ENCODE measurements at regions not wholly inside any gene's neighbourhood (a gene's known extent, or its start where the extent isn't known, plus 50 kb on each side); places are given as distances from the start of the nearest gene placed in this dataset.

GRCh38 chr1:70891051-70891843 is 156.4 kb downstream of the PTGER3 start:
- DNase-seq (ENCODE audit: low spot score) = no peak

DNA sequence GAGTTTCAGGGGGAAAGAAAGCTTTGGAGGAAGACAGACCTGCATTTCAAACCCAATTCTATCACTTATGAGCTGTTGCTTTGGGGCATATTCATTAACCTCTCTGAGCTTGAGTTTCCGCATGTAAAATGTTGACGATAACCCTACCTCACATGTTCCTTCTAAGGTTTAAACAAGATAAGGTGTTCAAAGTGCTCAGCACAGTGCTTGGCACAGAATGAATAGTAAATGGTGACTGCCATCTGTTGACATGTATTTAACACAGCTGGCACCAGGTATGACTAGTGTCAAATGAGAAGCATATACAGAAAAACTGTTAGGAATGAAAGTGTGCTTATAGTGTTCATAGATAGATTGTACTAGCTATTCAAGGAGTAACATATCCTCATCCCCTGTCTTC is 155.5 kb downstream of the PTGER3 start:
- no peak for DNase-seq (ENCODE audit: low spot score)

DNA sequence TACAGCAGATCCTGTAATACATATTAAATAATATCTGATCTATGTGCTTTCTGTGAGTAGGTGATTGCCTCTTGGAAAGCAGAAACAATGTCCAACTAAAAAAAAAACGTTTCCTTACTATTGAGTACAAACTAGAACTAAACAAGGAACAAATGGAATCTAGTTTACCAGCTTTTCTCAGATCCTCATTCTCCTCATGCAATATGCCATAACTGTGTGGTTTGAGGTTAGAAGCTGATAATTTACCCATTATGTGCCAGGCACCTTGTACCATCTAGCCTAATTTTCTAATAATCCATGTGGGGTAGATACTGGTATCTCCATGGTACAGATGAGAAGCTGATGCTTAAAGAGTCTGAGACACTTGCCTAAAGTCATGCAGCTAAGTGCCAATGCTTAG is 154.7 kb downstream of the PTGER3 start:
- DNase-seq (ENCODE audit: low spot score) = no peak

DNA sequence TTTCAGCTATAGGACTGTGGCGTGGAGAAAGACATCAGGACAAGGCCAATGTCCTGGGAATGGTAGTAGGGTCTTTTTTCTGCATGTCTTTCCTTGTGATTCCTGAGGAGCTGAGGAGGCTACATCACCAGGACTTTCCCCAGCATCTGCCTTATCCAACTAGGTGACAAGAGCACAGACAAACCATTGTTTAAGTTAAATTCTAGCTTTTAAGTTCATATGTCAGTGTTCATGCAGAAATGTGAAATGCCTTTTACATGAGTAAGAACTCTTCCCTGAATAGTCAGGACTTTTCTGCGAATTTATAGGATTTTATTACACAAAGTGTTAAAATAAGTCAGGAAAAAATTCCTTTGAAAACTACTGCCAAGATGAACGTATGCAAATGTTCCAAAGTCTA is 154.2 kb downstream of the PTGER3 start:
- no peak for DNase-seq (ENCODE audit: low spot score)

DNA sequence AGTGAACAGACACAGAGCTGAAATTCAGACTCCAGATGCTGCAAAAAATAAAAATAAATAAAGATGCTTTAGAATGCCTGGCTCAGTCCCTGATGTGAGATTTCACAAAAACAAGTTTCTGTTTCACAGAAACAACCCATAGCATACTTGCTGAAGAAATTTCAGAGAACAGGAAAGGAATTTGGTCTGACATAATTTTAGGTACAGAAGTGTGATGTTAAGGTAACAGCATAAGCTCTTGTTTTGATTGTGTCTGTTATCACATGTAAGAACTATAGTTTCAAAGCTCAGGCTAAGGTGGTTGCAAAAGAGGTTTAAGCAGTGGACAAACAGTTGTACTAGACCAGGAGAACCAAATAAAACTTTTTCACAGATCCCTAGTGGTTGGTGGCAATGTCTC is 152.1 kb downstream of the PTGER3 start:
- DNase-seq (ENCODE audit: low spot score) = no peak

GRCh38 chr1:70896224-70896623 is 151.4 kb downstream of the PTGER3 start:
- DNase-seq (ENCODE audit: low spot score) = no peak

DNA sequence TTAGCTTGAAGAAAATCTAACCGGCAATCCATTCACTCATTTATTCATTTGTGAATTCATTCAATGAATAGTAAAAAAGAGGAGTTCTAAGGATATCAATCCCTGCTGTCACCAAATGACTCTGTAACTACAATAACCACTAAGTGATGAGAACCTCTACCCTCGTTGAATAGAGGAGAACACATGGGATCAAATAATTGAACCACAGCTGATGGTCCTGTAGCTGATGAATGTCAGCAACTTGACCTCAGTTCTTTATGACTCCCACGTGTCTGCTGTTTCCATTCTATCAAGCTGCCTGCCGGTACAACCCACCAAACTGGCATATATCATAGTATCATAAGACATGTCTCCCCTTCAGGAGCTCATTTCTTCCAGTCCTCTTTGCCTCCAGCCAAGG is 150.3 kb downstream of the PTGER3 start:
- DNase-seq (ENCODE audit: low spot score) = no peak

- DNase-seq (ENCODE audit: low spot score) = no peak
Measured at GRCh38 chr1:70899735-70900134, 147.9 kb downstream of the PTGER3 start.

- no peak for DNase-seq (ENCODE audit: low spot score)
Measured at GRCh38 chr1:70902211-70902610, 145.4 kb downstream of the PTGER3 start.

DNA sequence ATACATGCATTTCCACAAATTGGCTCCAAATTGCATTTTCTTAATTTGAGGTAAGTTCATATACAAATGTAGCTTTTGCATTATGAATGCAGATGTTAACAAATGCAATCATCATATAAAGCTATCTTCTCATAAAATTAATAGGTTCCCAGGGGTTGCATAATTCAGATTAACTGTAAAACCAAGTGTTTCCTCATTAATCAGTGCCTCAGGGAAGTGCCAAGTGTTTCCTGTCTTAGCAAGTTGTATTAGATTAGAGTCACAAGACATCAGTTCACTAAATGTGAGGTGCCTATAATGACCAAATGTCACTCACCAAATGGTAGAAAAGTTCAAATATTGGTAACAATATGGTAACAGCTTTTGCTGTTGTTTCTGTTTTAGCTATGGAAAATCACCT is 140.8 kb downstream of the PTGER3 start:
- DNase-seq (ENCODE audit: low spot score) = no peak

GRCh38 chr1:70907563-70908310 is 139.9 kb downstream of the PTGER3 start:
- no peak for DNase-seq (ENCODE audit: low spot score)

DNA sequence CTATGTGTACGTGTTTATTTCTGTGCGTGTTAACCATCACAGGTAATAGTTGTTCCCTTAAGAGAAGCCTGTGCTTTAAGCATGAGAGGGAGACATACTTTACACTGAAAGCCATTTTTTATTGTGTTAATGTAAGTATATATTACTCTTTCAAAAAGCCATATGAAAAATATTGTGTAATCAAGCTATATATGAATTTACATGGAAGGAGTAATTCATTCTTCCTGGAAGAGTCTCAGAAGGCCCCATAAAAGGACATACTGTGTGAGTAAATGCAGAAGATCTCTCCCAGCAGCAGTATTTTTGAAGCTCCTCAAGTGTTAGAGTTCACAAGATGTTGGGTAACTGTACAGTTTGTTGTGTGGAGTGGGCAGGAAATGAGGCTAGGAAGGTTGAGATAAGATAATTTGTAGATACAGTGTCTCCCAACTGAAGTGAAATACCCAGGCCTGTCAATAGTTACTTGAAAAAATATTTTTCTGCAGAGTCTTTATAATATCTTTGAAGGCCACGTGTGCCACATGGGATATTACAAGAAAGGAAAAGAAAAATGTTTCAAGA is 138.3 kb downstream of the PTGER3 start:
- DNase-seq (ENCODE audit: low spot score) = no peak

DNA sequence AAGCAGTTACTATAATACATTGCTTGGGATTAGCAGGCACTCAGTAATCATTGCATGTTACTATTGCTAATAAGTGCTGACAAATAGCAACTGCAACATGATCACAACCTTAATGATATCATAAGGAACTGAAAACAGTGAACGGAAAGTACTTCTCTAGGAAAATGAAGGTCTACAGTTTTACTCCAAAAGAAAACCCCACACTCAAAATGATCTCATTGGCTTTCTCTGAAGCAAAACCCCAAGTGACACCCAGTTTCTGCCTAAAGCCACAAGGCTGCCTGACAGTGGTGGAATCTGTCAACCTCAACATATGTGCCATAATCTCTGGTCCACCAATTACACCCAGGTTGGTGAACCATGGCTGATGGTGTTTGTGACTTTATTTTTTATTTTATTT is 137.6 kb downstream of the PTGER3 start:
- DNase-seq (ENCODE audit: low spot score) = no peak

GRCh38 chr1:70911861-70912260 is 135.8 kb downstream of the PTGER3 start:
- no peak for DNase-seq (ENCODE audit: low spot score)

GRCh38 chr1:70914224-70914623 is 133.4 kb downstream of the PTGER3 start:
- DNase-seq (ENCODE audit: low spot score) = no peak

GRCh38 chr1:70915258-70916033 is 132.2 kb downstream of the PTGER3 start:
- no peak for DNase-seq (ENCODE audit: low spot score)

GRCh38 chr1:70916034-70916427 is 131.6 kb downstream of the PTGER3 start:
- no peak for DNase-seq (ENCODE audit: low spot score)

DNA sequence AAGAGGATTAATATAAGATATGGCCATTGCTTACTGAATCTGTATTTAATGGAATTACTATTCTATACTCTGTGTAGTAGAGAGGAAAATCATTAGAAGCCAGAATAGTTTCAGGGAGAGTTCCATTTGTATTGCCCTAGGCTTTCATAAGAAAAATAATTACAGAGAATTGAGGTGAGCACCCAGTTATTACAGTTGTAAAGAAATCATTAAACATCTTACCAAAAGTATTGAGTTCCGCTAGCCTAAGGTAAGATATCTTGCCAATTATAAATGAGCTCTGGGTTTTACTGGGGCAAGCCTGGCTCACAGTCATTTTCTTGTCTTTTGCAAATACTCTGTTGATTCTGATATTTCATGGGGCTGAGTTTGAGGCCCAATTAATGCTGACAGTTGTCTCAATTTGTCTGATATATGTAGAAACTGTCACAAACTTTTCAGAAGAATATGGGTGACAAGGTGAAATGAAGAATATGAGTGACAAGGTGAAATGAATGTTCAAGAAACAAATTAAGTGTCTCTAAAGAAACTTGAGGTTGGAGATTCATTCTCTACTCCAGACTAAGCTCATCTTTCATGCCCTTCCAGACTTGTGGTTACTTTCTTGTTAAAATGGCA is 127.8 kb downstream of the PTGER3 start:
- DNase-seq (ENCODE audit: low spot score) = no peak
